Breast epithelium (tissue), 4 donors: ENCODE measurements at regions not wholly inside any gene's neighbourhood (a gene's known extent, or its start where the extent isn't known, plus 50 kb on each side); places are given as distances from the start of the nearest gene placed in this dataset.

Experiments used
- DNase-seq, 2 donors: peaks; one replicate each; pipeline ENCODE4 v3.0.0-alpha.2; 2019; ENCODE audit warnings: low spot score in 2 of 2
- H3K27ac ChIP-seq, 2 donors: fragments of 200-600 bp; sonication (generic) in 1 of 2; one replicate each; pipeline ENCODE4 v1.5.1; 2016 to 2019; ENCODE audit warnings: mild to moderate bottlenecking in 1 of 2
- H3K27me3 ChIP-seq, 2 donors: fragments of 200-600 bp; sonication (generic) in 1 of 2; one replicate each; pipeline versions ENCODE4 v1.5.1 to v1.6.0; 2017 to 2019; ENCODE audit warnings: control low read depth in 1 of 2, mild to moderate bottlenecking in 1 of 2
- H3K36me3 ChIP-seq: fragments of 200-600 bp; one replicate; pipeline ENCODE4 v1.5.1; 2019
- H3K4me1 ChIP-seq, 2 donors: fragments of 200-600 bp; sonication (generic); one replicate each; pipeline ENCODE4 v1.5.1; 2016 to 2019; ENCODE audit warnings: control low read depth in 1 of 2
- H3K4me3 ChIP-seq, 3 donors: fragments of 200-600 bp; sonication (generic); 1 replicate in 2 of 3; 2 replicates in 1 of 3; pipeline ENCODE4 v1.5.1; 2016 to 2019; ENCODE audit warnings: mild to moderate bottlenecking in 3 of 3, moderate library complexity in 2 of 3
- H3K9me3 ChIP-seq, 2 donors: fragments of 200-600 bp; sonication (generic) in 1 of 2; one replicate each; pipeline ENCODE4 v1.5.1; 2016 to 2019; ENCODE audit warnings: control low read depth in 1 of 2
- POLR2A ChIP-seq: fragments of 450-650 bp; IDR thresholded peaks from one replicate; pipeline ENCODE4 v1.6.1; 2016; ENCODE audit warnings: antibody characterized with exemption, mild to moderate bottlenecking, moderate library complexity
- POLR2AphosphoS5 ChIP-seq, 3 donors: sonication (generic); formaldehyde crosslinking; IDR thresholded peaks; one replicate each; pipeline ENCODE4 v1.6.1; 2017; ENCODE audit warnings: antibody characterized with exemption in 3 of 3
- intact Hi-C: fragments of 100-400 bp; cut with DNase I; formaldehyde crosslinking; loops from one replicate; pipeline ENCODE4 v1.15.1; 2023; ENCODE audit warnings: low total_unique reads
- TF ChIP-seq, protein P1 (sequence below), 3 donors: fragments of 450-650 bp; IDR thresholded peaks; one replicate each; pipeline ENCODE4 v1.5.1; 2016 to 2017; ENCODE audit warnings: antibody characterized with exemption in 3 of 3, mild to moderate bottlenecking in 3 of 3, moderate library complexity in 3 of 3

DNA sequence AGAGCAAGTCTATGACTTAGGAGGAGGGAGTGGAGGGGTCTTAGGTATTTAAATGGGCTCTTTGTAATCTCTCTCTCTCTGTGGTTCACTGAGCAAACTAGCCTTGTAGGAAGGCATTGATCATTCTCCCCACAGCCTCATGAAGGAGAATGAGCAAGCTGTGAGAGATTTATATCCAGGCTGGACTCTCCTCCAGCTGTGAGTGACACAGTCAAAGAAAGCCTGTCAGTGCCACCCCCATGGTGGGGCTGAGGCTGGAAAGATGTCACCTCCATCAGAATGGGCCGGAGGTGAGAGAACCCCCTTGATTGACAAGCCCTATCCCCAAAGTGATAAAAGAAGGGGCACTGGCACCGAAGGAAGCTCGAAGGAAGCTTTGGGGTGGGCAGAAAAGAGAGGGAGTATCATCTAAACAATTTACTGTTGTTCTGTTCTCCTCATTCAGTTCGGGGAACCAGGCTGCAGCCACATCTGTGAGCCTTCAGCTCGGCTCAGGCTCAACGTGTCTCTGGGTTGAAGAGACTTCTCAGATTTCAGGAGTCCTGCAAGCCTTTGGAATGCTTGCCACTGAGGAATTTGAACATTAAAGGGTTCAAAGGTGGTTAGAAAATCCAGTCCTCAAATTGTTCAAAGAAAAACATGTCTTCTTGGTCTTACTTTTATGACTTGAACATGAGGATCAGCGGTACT, 538.2 kb upstream of the ZNF462 start:
- DNase-seq, result no peak
- no peak for TF ChIP-seq POLR2AphosphoS5 (IDR thresholded peaks at IDR 0.05)
- TF ChIP-seq POLR2A, result no peak
- TF ChIP-seq, protein P1, sequence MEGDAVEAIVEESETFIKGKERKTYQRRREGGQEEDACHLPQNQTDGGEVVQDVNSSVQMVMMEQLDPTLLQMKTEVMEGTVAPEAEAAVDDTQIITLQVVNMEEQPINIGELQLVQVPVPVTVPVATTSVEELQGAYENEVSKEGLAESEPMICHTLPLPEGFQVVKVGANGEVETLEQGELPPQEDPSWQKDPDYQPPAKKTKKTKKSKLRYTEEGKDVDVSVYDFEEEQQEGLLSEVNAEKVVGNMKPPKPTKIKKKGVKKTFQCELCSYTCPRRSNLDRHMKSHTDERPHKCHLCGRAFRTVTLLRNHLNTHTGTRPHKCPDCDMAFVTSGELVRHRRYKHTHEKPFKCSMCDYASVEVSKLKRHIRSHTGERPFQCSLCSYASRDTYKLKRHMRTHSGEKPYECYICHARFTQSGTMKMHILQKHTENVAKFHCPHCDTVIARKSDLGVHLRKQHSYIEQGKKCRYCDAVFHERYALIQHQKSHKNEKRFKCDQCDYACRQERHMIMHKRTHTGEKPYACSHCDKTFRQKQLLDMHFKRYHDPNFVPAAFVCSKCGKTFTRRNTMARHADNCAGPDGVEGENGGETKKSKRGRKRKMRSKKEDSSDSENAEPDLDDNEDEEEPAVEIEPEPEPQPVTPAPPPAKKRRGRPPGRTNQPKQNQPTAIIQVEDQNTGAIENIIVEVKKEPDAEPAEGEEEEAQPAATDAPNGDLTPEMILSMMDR (IDR thresholded peaks at IDR 0.05), result no peak
- Histone ChIP-seq H3K27me3 (no peaks in the 10 kb centered on the region), H3K9me3 (no peaks in the 10 kb centered on the region), H3K4me1 (no peaks in the 10 kb centered on the region), H3K27ac (no peak overlapping the region), H3K4me3 (no peak overlapping the region), H3K36me3 (no peaks in the 10 kb centered on the region)
- intact Hi-C loops, result loop anchor here (10.0 kb wide), 1 partner anchor 250 kb away; no protein-coding TSS in a partner anchor

DNA sequence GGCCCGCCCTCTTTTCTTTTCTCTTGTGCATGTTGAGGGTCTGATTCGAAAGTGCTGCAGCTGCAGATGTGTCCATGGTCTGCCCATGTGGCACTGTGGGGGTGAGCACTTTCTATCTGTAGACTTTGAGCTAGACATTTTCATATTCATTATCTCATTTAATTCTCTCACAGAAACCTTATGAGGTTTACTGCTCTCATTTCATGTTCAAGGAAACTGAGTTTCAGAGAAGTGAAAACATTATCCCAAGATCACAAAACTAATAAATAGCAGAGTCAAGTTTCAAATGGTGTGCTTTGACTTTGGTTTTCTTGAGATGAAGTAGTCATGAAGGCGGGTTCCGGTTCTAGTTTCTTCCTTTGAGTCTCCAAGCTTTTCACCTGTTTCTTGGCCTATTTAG, 536.5 kb upstream of the ZNF462 start:
- DNase-seq, result no peak
- H3K27me3 ChIP-seq, result no peaks in the 10 kb centered on the region
- H3K4me1 ChIP-seq, result no peaks in the 10 kb centered on the region
- TF ChIP-seq POLR2A, result no peak
- H3K27ac ChIP-seq, result no peak overlapping the region
- intact Hi-C loops, result loop anchor here (10.0 kb wide), 1 partner anchor 252 kb away; no protein-coding TSS in a partner anchor
- H3K9me3 ChIP-seq, result no peaks in the 10 kb centered on the region
- no peaks in the 10 kb centered on the region for H3K36me3 ChIP-seq
- H3K4me3 ChIP-seq, result no peak overlapping the region

DNA sequence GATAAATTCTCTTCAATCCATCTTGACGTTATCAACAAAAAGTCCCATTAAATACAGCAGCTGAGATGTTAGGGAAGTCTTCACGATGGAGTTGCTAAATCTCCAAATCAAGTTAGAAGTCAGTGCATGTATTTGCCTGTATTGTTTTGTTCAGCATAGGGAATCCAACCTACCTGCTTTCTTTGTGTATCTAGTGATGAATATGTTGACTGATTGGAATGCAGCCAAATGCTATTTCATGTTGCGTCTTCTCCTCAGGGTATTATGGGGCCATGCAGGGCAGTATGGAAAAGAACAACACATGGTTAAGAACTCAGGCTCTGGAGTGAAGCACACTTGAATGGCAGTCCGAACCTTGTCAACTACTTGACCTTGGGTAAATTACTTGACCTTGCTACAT, 529.5 kb upstream of the ZNF462 start:
- H3K27ac ChIP-seq, result no peak overlapping the region
- H3K4me1 ChIP-seq, result no peaks in the 10 kb centered on the region
- no peak overlapping the region for H3K4me3 ChIP-seq
- no peaks in the 10 kb centered on the region for H3K36me3 ChIP-seq
- intact Hi-C loops, result no loop called here
- no peak for TF ChIP-seq POLR2A
- TF ChIP-seq POLR2AphosphoS5 (IDR thresholded peaks at IDR 0.05), result no peak
- TF ChIP-seq, protein P1 (IDR thresholded peaks at IDR 0.05), result no peak
- no peak for DNase-seq
- no peaks in the 10 kb centered on the region for H3K9me3 ChIP-seq
- H3K27me3 ChIP-seq, result no peaks in the 10 kb centered on the region

DNA sequence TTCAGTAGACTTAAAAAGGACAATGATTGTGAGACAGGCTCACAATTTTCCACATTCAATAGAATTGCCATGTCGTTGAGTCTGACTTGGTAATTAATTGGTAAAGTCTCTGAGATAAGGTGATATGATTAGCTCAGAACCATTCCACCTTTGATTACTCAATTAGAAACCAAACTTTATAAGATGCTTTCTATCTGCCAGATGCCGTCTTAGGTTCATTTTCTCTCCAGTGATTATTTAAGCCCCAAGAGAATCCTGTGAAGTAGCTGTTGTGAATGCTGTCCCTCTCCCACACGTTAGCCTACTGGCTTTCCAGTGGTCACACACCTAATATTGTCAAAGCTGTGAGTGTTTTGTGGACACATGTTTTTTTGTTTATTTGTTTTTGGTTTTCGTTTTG, 528.9 kb upstream of the ZNF462 start:
- H3K27ac ChIP-seq, result no peak overlapping the region
- no peak for DNase-seq
- no peaks in the 10 kb centered on the region for H3K4me1 ChIP-seq
- no peaks in the 10 kb centered on the region for H3K27me3 ChIP-seq
- H3K9me3 ChIP-seq, result no peaks in the 10 kb centered on the region
- no peak overlapping the region for H3K4me3 ChIP-seq
- TF ChIP-seq POLR2AphosphoS5 (IDR thresholded peaks at IDR 0.05) (no peak), POLR2A (no peak)
- TF ChIP-seq, protein P1 (IDR thresholded peaks at IDR 0.05), result no peak
- intact Hi-C loops, result no loop called here
- H3K36me3 ChIP-seq, result no peaks in the 10 kb centered on the region

DNA sequence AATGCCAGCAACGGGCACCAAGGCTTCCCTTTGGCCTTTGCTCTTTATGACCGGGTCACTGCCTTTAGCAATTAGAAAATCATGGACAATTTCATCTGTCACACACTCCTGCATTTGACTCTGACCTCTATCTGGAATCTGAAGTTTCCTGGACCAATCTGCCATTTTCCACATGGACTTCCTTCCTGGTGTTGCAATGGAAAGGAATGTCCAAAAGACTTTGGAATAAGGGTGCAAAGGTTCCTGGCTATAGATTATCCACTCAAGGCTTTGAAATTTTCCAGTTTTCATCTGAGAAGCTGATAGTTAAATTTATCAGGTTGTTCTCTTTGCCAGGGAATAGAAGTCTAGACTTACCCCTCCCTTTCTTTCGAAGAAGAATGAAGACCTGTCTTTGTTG, 523.1 kb upstream of the ZNF462 start:
- H3K9me3 ChIP-seq, result no peaks in the 10 kb centered on the region
- no peak for DNase-seq
- TF ChIP-seq POLR2A, result no peak
- TF ChIP-seq, protein P1 (IDR thresholded peaks at IDR 0.05), result no peak
- no peak for TF ChIP-seq POLR2AphosphoS5 (IDR thresholded peaks at IDR 0.05)
- H3K4me1 ChIP-seq, result no peaks in the 10 kb centered on the region
- intact Hi-C loops, result no loop called here
- H3K27ac ChIP-seq, result no peak overlapping the region
- no peaks in the 10 kb centered on the region for H3K36me3 ChIP-seq
- H3K4me3 ChIP-seq, result no peak overlapping the region
- no peaks in the 10 kb centered on the region for H3K27me3 ChIP-seq

DNA sequence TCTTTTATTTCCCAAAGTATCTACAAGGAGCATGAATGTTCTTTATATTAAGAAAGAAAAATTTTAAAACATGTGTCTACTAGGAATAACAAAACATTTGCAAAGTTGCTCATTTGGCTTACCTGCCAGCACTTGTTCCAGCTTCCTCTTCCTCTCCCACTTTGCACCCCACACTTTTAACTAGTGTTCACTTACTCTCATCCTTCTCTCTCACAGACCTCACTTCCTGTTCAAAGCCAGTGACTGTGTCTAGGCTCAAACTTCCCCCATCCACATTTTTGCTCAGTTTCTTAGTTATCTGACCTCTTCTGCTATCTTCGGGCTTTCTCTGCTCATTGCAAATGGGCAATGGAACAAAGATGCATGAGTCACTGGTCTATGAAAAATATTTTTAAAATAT, 512.2 kb upstream of the ZNF462 start:
- DNase-seq, result no peak
- TF ChIP-seq POLR2A (no peak), POLR2AphosphoS5 (IDR thresholded peaks at IDR 0.05) (no peak)
- TF ChIP-seq, protein P1 (IDR thresholded peaks at IDR 0.05), result no peak
- Histone ChIP-seq H3K36me3 (no peaks in the 10 kb centered on the region), H3K27me3 (no peaks in the 10 kb centered on the region), H3K4me3 (no peak overlapping the region), H3K4me1 (no peaks in the 10 kb centered on the region), H3K9me3 (no peaks in the 10 kb centered on the region), H3K27ac (no peak overlapping the region)
- intact Hi-C loops, result no loop called here
